GM12892 (cell line): ENCODE measurements at regions not wholly inside any gene's neighbourhood (a gene's known extent, or its start where the extent isn't known, plus 50 kb on each side); places are given as distances from the start of the nearest gene placed in this dataset.

Experiments
- POLR2A ChIP-seq: IDR thresholded peaks from 2 replicates; pipeline ENCODE4 v1.6.1; 2011; ENCODE audit warnings: low read depth, low read length, control low read depth
- POLR2AphosphoS5 ChIP-seq: IDR thresholded peaks from 2 replicates; pipeline ENCODE4 v1.6.1; 2011; ENCODE audit warnings: low read depth, low read length, control low read depth
- TAF1 ChIP-seq: IDR thresholded peaks from 2 replicates; pipeline ENCODE4 v1.6.1; 2011; ENCODE audit warnings: low read depth, mild to moderate bottlenecking, control low read depth, low read length, borderline replicate concordance

DNA sequence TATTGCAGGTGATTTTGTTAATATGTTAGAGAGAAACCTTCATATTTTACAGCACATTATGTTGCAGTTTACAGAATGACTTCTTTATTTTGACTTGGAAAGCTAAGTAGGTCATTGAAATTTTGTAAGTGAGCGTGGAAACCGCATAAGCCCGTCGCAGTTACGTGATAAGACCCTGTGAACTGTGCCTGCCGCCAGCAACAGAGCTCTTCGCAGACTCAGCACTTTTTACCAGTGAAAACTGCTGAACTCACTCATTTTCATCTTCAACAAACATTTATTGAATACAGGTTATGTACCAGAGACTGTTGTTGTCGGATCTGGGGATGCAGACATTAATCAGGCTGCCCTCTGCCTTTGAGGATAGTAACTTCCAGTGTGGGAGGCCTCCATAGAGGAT, 355.7 kb downstream of the HS3ST1 start:
- TF ChIP-seq POLR2A (no peak), TAF1 (no peak), POLR2AphosphoS5 (no peak)
